ENCODE measurements at regions not wholly inside any gene's neighbourhood (a gene's known extent, or its start where the extent isn't known, plus 50 kb on each side); places are given as distances from the start of the nearest gene placed in this dataset.

DNA sequence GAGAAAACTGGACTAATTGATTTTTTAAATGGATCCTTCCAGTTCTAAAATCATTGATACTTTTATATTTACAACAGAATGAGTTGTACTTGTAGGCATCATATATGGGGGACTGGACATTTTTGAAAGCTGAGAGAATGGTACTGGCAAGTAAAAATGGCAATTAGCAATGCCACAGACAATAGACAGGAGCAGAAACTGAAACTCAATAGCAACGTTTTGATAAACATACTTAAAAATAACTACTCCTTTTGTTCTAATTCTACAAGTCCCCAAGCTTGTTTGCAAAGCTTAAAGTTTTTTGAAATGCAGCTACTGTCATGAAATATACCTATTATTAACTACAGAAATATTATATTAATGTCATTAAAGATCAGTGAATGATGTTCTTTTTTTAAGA, 52.8 kb upstream of the FBXL7 start:
- no peak for DNase-seq

DNA sequence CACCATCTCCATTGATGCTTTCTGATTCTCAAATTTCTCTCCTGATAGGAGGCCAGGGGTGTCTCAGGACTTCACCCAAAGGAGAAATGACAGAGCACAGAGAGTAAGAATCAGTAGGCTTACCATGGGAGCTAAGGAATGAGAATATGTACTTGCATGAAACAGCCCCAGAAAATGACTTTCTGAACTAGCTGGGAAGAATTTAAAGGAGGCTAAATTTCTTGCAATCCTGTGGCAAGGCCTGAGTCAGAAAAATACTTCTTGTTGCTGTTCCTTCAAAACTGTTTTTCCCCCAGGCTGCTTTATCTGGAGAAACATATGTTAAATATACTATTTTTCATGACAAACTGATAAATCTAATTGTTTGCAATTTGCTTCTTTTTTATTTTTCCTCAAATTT, 53.4 kb upstream of the FBXL7 start:
- DNase-seq = no peak

DNA sequence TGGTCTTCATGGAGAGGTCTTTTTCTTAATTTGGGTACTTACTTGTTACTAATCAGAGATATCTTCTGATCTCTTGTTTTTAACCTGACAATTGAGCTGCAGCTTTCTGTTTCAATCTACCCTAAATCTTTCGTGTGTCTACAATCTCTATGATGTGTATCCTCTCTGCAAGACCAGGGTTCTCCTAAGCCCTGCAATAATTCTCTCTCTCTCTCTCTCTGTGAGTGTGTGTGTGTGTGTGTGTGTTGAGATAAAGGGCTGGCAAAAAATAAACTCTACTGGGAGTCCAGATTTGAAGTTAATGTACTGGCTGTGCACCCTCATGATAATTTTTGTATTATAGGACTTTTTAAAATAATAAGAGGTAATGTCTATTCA, 57.8 kb upstream of the FBXL7 start:
- no peak for DNase-seq

DNA sequence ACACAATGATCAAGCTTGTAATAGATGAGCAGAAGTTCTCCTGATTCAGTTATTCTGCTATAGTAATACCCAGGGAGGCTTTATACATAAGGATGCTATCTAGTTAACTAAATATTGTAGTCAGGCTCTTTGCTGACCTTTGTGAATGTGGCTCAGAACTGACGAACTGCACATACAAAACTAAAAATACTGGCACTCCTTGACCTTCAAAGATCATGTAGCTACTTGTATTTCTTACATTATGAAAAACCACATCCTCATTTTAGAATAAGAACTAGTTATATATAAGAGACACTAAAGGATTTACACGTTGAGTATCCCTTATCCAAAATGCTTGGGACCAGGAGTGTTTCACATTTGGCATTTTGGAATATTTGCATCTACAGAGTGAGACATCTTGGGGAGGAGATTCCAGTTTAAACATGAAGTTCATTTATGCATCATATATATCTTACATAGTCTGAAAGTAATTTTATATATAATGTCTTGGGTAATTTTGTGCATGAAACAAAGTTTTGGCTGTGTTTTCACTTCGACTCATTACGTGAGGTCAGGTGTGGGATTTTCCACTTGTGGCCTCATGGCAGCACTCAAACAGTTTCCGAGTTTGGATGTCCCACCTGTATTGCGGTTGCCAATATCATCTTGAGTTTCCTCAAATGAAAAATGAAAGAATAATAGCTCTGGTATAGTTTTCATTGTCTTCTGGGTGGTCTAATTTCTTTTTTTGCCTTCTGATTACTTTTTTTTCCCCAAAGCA, 58.4 kb upstream of the FBXL7 start:
- no peak for DNase-seq

DNA sequence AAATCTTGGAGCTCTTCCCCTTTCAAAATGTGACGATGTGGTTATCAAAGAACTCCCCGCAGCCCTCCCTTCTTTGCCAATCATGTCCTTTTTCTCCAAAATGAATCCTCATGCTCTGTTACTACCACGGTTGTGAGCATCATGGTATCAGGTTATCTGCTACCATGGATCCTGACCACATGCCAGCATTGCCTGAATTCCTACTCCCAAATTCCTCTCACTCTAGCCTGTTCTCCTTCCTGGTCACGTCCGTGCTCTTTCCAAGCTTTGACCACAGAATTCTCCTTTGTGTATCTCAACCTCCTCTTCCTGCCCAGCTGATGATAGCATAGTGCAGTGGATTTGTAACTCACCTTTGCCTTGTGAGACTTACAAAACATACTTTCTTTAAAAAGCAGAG, 59.5 kb upstream of the FBXL7 start:
- no peak for DNase-seq

DNA sequence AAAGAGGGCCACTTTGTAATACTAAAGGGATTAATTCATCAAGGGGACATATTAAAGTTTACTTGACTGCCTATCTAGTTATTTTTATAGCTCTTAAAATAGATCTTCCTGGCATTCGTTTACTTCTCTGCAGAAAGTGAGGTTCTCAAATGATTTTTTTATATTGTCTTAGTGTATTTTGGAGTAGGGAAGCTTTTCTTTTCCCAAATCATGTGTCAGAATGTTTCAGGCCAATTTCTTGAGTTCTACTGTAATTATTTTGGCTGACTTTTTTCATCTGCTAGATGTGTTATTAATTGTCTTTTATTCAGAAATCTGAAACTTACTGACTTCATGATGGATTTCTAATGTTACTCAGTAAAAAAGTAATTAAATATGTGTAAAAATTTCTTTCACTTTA, 60.2 kb upstream of the FBXL7 start:
- no peak for DNase-seq

DNA sequence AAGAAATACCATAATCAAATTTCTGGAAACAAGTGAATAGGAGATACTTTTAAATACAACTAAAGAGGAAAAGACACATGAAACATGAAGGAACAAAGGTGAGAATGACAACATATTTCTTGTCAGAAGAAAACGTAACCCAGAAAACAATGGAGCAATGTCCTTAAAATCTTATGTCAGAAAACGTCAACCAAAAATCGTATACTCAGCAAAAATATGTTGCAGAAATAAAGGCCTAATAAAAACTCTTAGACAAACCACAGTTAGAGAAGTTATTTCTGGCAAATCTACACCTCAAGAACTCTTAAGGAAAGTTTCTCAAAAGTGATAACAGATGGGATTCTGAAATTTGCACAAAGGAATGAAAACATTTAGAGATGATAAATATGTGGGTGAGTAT, 66.3 kb upstream of the FBXL7 start:
- no peak for DNase-seq

DNA sequence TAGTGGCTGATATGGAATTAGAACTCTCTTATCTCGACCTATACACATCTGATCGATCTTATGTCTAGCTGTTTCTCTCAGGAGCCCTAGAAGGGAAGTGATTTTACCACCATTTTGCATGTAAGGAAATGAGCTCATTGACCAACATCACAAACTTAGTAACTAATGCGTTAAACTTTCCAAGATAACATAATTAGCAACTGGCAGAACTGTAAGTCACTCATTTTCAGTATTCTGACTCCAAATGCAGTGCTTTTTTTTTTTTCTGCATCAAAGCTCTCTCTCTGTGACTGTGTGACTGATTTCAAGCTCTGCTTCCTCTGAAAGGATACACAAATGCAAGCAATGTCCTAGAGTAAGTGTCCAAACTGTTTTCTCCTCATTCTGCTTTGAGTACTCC, 68.1 kb upstream of the FBXL7 start:
- DNase-seq = no peak

DNA sequence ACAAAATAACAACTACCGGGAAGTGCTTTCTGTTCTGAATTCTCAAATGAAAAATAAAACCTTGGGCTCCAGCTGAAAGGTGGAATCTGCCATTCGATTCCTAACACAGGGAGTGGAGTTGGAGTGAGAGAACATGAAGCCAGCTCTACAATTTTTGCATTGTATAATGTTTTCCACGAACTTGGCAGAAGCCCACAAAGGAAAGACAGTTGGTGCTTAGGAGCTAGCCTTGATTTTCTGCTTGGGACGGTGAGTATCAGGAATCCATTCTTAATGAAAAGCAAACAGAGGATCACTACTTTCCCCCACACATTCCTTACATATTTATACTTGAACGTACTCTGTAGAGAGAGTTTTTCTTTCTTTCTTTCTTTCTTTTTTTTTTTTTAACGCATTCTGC, 74.2 kb upstream of the FBXL7 start:
- no peak for DNase-seq

DNA sequence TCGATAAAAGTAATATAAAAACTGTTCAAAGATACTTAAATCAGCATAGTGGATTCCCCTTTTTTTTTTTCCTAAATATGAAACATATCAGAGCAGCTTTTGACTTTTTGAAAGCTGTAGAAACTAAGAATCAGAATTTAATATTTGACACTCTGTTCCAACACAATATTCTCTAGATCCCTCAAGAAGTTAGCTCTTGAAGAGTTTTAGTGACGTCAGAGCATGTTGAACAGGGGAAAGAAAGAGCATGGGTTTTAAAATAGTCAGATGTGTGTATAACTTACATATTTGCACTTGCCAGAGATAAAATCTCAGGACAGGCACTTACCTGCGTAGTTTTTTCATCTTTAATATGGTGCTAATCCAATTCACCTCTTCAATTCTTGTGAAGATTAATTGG, 75.2 kb upstream of the FBXL7 start:
- no peak for DNase-seq

DNA sequence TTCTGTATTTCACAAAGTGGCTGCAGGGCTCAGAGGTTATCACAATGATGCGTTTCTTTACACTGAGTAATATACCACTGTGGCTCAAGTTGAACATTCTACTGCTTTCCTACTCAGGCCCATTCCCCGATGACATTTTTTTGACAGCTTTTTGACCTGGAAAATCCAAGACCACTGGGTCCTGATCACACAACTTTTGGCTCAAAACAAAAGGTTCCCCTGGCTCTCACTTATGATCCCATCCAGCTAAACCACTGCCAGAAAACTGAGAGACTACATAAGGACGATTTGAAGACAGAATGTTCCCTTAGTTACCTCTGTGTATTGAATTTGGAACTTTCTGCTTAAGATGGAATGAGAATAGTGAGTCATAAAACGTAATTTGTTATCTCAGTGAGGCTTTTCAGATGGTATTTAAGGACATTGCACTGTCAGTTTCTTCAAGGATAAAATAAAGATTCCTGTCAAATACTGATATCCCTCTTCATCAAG, 78.0 kb upstream of the FBXL7 start:
- DNase-seq = no peak

DNA sequence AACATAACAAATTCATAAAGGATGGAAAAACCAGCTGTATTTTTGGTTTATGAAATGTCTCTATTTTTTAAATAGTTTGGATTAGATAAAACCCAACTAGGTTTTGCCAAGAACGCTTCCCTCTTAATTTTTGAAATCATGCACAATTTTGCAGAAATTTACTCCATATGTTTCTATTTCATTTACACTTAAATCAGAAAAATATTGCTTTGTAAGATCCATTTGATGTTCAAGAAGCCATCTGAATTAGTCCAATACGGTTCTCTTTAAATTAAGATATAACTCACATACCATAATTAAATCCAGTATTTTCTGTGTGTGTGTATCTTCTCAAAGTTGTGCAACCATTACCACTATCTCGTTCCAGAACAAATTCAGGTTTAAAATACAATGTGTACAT, 78.6 kb upstream of the FBXL7 start:
- DNase-seq = no peak

DNA sequence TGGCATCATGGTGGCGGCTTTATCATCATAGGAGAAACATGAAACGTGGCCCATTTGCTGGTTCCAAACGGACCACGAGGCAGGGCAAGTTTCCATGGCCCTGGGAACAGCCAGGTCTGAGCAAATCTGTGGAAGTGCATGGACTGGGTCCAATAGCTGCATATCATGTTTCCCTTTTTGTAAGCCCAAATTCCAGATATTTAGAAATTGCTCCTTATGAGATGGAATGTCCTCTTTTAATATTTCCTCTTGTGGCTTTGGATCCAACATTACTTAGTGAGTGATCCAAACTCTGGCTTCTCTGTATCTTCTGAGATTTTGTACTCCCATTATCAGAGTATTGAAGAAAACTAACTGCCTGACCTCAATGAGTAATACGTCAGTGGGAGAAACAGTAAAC, 79.8 kb upstream of the FBXL7 start:
- DNase-seq = no peak

DNA sequence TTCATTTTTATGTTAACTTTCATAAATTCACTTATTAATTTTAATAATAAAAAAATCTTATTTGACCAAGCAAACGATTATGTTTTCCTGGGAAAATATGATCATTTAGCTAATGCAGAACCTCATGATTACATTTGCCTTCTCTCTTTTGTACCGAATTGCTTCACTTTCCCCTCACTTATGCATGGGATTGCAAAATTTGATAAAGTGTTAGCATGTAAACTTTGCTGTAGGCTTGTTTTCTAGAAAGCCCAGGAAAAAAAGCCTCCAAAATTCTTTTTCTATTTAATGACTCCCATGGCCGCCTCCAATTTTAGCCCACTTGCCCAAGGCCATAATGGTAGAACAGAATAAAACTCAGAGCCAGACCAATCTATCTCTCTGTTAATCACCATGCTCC, 82.8 kb upstream of the FBXL7 start:
- DNase-seq = no peak

DNA sequence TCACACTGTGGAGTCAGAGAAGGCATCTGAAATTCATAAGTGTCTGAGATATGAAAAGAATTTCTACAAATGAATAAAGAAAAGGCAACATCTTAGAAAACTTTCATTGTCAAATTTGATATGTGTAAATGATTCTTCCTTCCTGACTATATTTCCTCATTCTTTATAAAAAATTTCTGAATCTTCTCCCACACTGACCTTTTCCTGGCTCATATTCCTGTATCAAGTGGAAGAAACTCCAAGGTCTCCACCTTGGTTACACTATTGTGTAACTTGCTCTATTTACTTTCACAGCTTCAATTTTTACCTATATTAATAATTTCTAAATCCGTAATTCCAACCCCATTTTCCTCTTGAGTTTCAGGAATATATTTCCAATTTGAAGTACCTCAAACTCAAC, 93.5 kb upstream of the FBXL7 start:
- DNase-seq = no peak

DNA sequence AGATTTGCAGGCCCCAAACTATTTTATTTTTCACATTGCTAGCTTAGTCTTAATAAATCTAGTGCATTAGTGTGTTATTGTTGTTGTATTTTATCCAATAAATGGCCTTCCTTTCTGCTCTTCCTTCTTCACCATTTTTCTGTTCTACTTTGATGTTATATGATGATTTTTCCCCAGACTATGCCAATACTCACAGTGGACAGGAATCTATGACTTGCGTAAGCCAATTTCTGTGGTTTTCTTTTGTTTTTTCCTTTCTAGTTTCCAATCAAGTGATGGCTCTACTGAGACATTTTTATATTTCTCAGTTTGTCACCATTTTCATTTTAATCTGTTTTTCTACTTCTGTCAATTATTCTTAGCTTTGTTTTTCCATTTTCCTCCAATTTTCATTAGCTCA, 106.8 kb upstream of the FBXL7 start:
- no peak for DNase-seq

DNA sequence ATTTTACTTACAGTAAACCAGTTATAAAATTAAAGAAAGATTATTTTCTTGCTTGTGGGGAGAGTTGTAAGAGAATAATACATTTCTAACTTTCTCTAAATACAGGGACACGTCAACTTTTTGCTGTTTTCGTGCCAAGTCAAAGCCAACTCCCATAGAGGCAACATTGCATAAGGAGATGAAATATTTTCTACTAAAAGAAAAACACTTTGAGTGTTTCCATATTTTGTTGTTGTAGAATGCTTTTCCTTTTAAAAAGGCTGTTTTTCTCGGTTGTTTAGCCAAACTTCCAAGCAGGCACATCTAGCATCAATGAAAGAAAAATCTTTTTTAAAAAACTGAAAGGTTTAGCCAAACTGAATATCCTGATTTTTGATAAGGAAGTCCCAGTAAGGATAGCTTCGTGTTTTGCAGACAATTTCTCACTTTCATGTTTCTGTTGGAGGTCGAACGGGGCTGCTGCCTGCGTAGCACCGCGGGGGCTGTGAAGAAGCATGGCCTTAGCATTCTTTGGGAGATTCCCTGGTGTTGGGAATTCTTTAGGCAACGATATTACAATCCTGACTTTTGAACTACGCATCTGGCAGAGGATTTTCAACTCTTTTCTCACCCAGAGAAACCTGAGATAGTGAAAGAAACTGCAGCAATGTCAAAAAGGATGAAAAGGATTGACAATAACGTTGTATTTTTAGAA, 108.1 kb upstream of the FBXL7 start:
- DNase-seq = no peak

DNA sequence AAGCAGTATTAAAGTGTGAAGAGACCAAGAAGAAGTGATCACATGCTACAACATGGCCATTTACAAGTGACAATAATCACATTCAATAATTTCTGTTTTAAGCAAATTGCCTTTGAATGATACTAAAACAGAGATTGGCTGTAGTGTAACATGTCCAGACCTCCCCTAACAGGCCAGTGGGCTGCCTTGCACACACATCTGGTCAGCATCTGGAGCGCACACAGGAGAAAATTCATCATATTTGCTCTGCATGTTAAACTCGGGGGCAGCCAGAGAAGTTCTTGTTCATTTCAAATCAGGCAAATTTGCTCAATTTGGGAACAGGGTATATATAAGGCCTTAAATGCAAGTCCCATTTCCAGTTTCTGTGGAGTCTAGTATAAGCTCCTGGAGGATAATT, 111.1 kb upstream of the FBXL7 start:
- DNase-seq = no peak

DNA sequence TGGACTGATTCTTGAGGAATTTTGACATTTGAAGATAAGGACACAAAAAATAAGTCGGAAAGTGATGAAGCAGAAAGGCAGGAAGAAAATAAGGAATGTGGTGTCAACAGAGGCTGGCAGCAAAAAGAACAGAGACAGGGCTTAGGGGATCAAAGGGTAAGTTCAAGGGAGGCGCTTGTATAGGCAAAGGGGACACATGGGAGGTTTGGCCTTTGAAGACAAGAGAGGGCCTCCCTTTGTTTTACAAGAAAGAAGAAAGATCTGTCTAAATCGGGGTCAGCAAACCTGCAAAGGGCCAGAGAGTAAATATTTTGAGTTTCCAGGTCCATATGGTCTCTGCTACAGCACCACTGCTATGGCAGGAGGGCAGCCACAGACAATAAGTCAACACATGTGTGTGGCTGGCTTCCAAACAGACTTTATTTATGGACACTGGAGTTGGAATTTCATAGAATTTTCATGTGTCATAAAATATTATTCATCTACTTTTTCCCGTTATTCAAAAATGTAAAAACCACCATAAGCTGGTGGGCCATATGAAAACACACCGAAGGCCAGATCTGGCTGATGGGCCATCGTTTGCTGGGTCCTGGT, 112.0 kb upstream of the FBXL7 start:
- DNase-seq = no peak

DNA sequence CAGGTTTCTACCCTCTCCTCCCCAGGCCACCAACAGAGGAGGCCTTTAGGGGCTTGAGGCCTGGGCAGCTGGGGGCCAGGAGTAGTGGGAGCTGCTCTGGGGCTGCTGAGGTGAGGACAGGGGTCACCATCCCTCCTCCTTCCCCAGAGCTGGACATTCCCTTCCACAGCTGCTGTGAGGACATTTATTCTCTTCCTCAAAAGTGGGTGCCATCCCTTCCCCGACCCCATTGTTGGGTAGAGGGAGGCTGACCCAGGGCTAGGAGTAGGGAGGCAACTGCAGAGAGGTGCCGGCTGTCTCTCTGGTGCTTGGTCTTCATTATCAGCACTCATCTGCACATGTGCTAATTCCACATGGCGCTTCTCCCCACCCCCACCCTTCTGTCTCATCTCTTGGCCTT, 113.9 kb upstream of the FBXL7 start:
- DNase-seq = no peak

DNA sequence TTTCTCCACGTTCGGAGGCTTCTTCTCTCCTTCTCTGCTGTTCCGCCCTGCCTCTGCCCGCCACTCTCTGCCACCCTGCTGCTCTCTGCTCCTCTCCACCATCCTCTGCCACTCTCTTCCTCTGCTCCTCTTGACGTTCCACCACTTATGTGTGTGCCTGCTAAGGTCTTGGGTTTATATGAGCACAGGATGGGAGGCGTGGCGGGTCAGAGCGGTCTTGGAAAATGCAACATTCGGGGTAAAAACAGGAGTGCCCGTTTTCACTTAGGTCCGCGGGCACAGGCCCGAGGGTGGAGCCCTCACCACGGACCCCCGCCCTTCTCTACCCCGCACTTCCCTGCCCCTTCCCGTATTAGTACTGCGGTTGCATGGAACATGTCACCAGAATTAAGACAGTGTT, 114.4 kb upstream of the FBXL7 start:
- no peak for DNase-seq

DNA sequence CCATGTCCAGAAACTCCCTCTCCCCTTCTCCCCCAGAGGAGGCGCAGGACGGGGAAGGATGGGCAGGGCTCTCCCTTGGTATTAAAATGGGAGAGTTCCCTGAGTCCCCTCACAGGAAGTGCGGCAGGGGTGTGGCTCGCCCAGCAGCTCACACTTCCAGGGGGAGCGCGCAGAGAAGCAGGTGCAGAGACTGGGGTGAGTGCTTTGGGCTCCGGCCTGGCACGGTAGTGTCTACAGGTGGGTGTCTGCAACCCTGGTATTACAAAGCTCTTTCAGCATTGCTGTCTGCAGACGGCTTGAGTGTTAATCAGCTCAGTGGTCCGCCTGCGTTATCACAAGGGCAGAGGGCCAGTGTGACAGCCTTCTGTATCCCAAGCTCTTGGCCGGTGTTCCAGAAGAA, 114.9 kb upstream of the FBXL7 start:
- DNase-seq = no peak

DNA sequence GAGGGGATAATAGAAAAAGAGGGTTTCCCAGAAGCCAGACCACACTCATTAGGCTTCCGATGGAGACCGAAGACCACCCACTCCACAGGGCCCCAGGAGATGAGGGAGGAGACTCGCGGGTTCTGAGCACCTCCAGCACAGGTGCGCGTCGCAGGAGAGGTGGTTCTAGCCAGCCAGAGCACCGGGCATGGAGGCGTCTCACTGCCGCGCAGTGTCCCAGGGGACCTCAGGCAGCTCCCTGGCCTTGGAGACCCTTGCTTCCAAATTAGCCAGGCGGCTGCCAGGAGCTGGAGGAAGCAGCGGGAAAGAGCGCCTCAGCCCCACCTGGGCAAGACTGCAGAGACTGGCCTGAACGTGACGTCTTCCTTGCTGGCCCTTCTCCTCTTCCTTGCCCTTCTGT, 115.4 kb upstream of the FBXL7 start:
- DNase-seq = no peak

DNA sequence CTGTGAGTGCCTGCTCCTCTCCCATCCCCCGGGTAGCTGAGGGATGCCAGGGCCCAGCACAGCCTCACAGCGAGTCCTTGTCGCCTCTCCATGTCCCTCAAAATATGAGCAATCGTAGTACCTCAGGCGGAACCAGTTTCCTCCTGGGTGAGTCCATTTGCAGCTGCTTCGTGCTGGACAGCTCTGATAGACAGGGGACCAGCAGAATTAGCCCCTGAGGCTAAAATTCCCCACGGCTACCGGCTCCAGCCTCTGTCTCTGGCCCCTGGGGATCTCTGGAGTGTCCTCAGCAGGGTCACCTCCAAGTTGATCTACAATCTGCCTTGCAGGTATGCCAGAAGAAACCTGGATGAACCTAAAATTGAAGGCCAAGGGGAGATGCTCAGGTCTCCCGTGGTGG, 115.8 kb upstream of the FBXL7 start:
- DNase-seq = no peak

DNA sequence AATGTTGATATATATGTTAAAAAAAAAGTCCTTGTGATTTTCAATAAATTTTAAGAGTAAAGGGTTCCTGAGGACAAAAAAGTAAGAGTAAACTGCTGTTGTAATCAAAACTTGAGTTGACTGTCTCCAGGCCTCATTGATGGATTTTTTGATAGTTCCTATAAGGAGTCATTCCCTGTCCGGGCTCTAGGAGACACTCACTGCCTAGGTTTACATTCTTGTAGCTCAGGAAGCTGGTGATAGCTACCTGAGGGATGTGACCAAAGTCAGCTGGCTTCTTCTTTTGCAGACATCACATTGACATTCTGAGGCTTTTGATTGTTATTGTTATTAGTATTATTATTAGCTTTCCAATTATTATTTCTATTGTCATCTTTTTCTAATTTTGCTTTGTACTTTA, 116.5 kb upstream of the FBXL7 start:
- DNase-seq = no peak

All from CD4-positive, alpha-beta T cell treated with Interleukin-4 for 4 hours (primary cell).